Heart left ventricle (tissue), 13 donors: ENCODE measurements at regions not wholly inside any gene's neighbourhood (a gene's known extent, or its start where the extent isn't known, plus 50 kb on each side); places are given as distances from the start of the nearest gene placed in this dataset.

Source experiments
- POLR2A ChIP-seq, 2 donors: fragments of 450-650 bp; IDR thresholded peaks; one replicate each; pipeline ENCODE4 v1.6.1; 2017; ENCODE audit warnings: antibody characterized with exemption in 2 of 2, mild to moderate bottlenecking in 2 of 2, moderate library complexity in 2 of 2
- TF ChIP-seq, protein P1 (sequence below), 12 donors: fragments of 200-600 bp; sonication (generic) in 4 of 12; IDR thresholded peaks; one replicate each; pipeline versions ENCODE4 v1.5.0 to v1.8.0; 2018 to 2022; ENCODE audit warnings: antibody characterized with exemption in 12 of 12, mild to moderate bottlenecking in 5 of 12
- donor health status: ischemic (EF 13 %, LVEDD 7.1; RV severe dilation, severe dysfunction).
- donor health status: DM: no; HTN: yes; CAD: no.
- donor health status: DM: no; HTN: no; CAD: no.
- donor health status: ischemic (EF 25% LVEDD 6.9; RV normal size, moderate dysfunction).
- donor health status: ischemic (EF 25% LVEDD 5.7; RV mildly dilated, moderate dysfunction).
- donor health status: ischemic (EF 35%, LVEDD 5.7; RV mildly dilated, moderate dysfunction).
- donor health status: nonischemic (EF 11% LVEDD 7.7; RV severe dilation, severe dysfunction).
- donor health status: DM: yes; HTN: yes; CAD: no.
- donor health status: PGD.
- donor health status: ischemic (EF 29% LVEDD 5.4; RV normal size, mild dysfunction).
- donor health status: nonischemic (EF 23%, LVEDD 6.1; RV moderate dilation, normal function).

DNA sequence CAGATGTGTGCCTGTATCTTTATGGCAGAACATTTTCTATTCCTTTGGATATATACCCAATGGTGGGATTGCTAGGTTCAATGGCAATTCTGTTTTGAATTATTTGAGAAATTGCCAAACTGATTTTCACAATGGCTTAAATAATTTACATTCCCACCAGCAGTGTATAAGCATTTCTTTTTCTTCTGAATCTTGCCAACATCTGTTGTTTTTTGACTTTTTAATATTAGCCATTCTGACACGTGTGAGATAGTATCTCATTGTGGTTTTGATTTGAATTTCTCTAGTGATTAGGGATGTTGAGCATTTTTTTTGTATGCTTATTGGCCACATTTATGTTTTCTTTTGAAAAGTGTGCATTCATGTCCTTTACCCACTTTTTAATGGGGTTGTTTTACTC lies 864.3 kb upstream of the ADAMTS5 start:
- TF ChIP-seq, protein P1, sequence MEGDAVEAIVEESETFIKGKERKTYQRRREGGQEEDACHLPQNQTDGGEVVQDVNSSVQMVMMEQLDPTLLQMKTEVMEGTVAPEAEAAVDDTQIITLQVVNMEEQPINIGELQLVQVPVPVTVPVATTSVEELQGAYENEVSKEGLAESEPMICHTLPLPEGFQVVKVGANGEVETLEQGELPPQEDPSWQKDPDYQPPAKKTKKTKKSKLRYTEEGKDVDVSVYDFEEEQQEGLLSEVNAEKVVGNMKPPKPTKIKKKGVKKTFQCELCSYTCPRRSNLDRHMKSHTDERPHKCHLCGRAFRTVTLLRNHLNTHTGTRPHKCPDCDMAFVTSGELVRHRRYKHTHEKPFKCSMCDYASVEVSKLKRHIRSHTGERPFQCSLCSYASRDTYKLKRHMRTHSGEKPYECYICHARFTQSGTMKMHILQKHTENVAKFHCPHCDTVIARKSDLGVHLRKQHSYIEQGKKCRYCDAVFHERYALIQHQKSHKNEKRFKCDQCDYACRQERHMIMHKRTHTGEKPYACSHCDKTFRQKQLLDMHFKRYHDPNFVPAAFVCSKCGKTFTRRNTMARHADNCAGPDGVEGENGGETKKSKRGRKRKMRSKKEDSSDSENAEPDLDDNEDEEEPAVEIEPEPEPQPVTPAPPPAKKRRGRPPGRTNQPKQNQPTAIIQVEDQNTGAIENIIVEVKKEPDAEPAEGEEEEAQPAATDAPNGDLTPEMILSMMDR (IDR thresholded peaks at IDR 0.05) = no peak
- no peak for TF ChIP-seq POLR2A (IDR thresholded peaks at IDR 0.05)
